H1 (cell line): ENCODE measurements at regions not wholly inside any gene's neighbourhood (a gene's known extent, or its start where the extent isn't known, plus 50 kb on each side); places are given as distances from the start of the nearest gene placed in this dataset.

Source experiments
- CTCF ChIA-PET: fragments of 300-600 bp; sonication (Branson Sonifier 250); formaldehyde crosslinking; loops from one replicate; lab custom pipeline; 2021; ENCODE audit not compliant: partially characterized antibody; lab: Charles Lee
- POLR2A ChIA-PET: fragments of 300-600 bp; sonication (Branson Sonifier 250); formaldehyde crosslinking; loops from one replicate; lab custom pipeline; 2021; ENCODE audit warnings: inconsistent platforms; ENCODE audit not compliant: partially characterized antibody; lab: Charles Lee
- DNase-seq, 2 experiments: peaks; one replicate each; pipeline versions ENCODE4 v3.0.0 to v3.0.0-alpha.2; 2010 to 2022; ENCODE audit warnings: low spot score in 2 of 2, low read depth in 1 of 2, mixed read lengths in 1 of 2
- FAIRE-seq: peaks from 2 replicates; lab custom pipeline; 2011; peaks lifted over from hg19 to GRCh38; lab: Jason Lieb, UNC
- H2AFZ ChIP-seq: 2 replicates; pipeline ENCODE4 v1.8.1; 2012; ENCODE audit warnings: low read length, inconsistent platforms
- H2AK5ac ChIP-seq: 2 replicates; pipeline ENCODE4 v1.6.1; 2013; ENCODE audit warnings: low read depth, low read length
- H2BK120ac ChIP-seq: replicated peaks from 2 replicates; pipeline ENCODE3; 2013; ENCODE audit warnings: low read depth, low read length, inconsistent platforms
- H2BK12ac ChIP-seq: 2 replicates; pipeline ENCODE4 v1.6.1; 2013; ENCODE audit warnings: low read depth, low read length
- H2BK15ac ChIP-seq: 2 replicates; pipeline ENCODE4 v1.6.1; 2013; ENCODE audit warnings: low read length
- H2BK20ac ChIP-seq: 2 replicates; pipeline ENCODE4 v1.6.1; 2013; ENCODE audit warnings: low read length
- H2BK5ac ChIP-seq: 2 replicates; pipeline ENCODE4 v1.6.1; 2013; ENCODE audit warnings: low read depth, low read length
- H3K14ac ChIP-seq: 2 replicates; pipeline ENCODE4 v1.6.1; 2013; ENCODE audit warnings: inconsistent platforms; ENCODE audit not compliant: insufficient read length
- H3K18ac ChIP-seq: 2 replicates; pipeline ENCODE4 v1.6.1; 2013; ENCODE audit warnings: low read length; ENCODE audit errors: extremely low read depth
- H3K23ac ChIP-seq: 2 replicates; pipeline ENCODE4 v1.6.1; 2013; ENCODE audit warnings: inconsistent platforms; ENCODE audit not compliant: insufficient read length
- H3K23me2 ChIP-seq: 2 replicates; pipeline ENCODE4 v1.6.1; 2013; ENCODE audit warnings: low read depth, low read length
- H3K27ac ChIP-seq: 2 replicates; pipeline ENCODE4 v1.6.1; 2011; ENCODE audit warnings: low read depth, low read length, inconsistent platforms
- H3K27me3 ChIP-seq, 4 experiments: replicated peaks in 1 of 4; 1 replicate in 1 of 4; 2 replicates in 3 of 4; pipeline versions ENCODE4 v1.6.1 to v1.8.1; 2011 to 2013; ENCODE audit warnings: low read length in 3 of 4, mild to moderate bottlenecking in 3 of 4, inconsistent platforms in 2 of 4, mixed read lengths in 2 of 4, moderate library complexity in 1 of 4; ENCODE audit not compliant: control insufficient read depth in 3 of 4, insufficient read depth in 3 of 4; ENCODE audit errors: extremely low read depth in 1 of 4
- H3K36me3 ChIP-seq, 4 experiments: 2 replicates each; pipeline versions ENCODE4 v1.6.1 to v1.8.1; 2011 to 2013; ENCODE audit warnings: mild to moderate bottlenecking in 4 of 4, low read length in 3 of 4, moderate library complexity in 2 of 4, control low read depth in 1 of 4, inconsistent platforms in 1 of 4; ENCODE audit not compliant: insufficient read depth in 4 of 4, control insufficient read depth in 2 of 4
- H3K4ac ChIP-seq: replicated peaks from 2 replicates; pipeline ENCODE3; 2013; ENCODE audit warnings: low read length, low read depth, mixed read lengths, inconsistent platforms; ENCODE audit not compliant: insufficient read length
- H3K4me1 ChIP-seq, 4 experiments: replicated peaks in 1 of 4; 1 replicate in 1 of 4; 2 replicates in 3 of 4; pipeline versions ENCODE4 v1.6.1 to v1.8.1; 2011 to 2013; ENCODE audit warnings: low read length in 3 of 4, inconsistent platforms in 2 of 4, mixed read lengths in 1 of 4; ENCODE audit not compliant: insufficient read depth in 4 of 4, control insufficient read depth in 3 of 4
- H3K4me2 ChIP-seq, 2 experiments: 2 replicates each; pipeline versions ENCODE4 v1.6.1 to v1.8.1; 2011 to 2013; ENCODE audit warnings: low read depth in 2 of 2, low read length in 2 of 2, control low read depth in 1 of 2, inconsistent platforms in 1 of 2, mild to moderate bottlenecking in 1 of 2; ENCODE audit not compliant: insufficient read depth in 1 of 2
- H3K4me3 ChIP-seq, 4 experiments: fragments of 200-600, 300-600 bp in 1 of 4; sonication (generic), shearing (Covaris generic), sonication (Bioruptor Twin) in 1 of 4; 2 replicates each; pipeline versions ENCODE4 v1.5.1 to v1.8.1; 2011 to 2016; ENCODE audit warnings: low read length in 4 of 4, low read depth in 3 of 4, control low read depth in 2 of 4, inconsistent platforms in 2 of 4, mild to moderate bottlenecking in 2 of 4, mixed read lengths in 1 of 4, moderate library complexity in 1 of 4; ENCODE audit not compliant: insufficient read depth in 2 of 4; ENCODE audit errors: extremely low read depth in 1 of 4
- H3K56ac ChIP-seq: replicated peaks from 2 replicates; pipeline ENCODE3; 2013; ENCODE audit warnings: low read depth, mild to moderate bottlenecking, mixed read lengths, low read length, inconsistent platforms; ENCODE audit not compliant: insufficient read length
- H3K79me1 ChIP-seq: 2 replicates; pipeline ENCODE4 v1.6.1; 2013; ENCODE audit warnings: low read depth, low read length, control low read depth
- H3K79me2 ChIP-seq, 2 experiments: 2 replicates each; pipeline versions ENCODE4 v1.6.1 to v1.8.1; 2012 to 2013; ENCODE audit warnings: low read length in 2 of 2, mild to moderate bottlenecking in 2 of 2, inconsistent platforms in 1 of 2; ENCODE audit not compliant: insufficient read depth in 2 of 2, control insufficient read depth in 1 of 2
- H3K9ac ChIP-seq, 4 experiments: replicated peaks in 1 of 4; 1 replicate in 1 of 4; 2 replicates in 3 of 4; pipeline versions ENCODE4 v1.6.1 to v1.8.1; 2011 to 2013; ENCODE audit warnings: low read depth in 3 of 4, low read length in 3 of 4, control low read depth in 2 of 4, mild to moderate bottlenecking in 2 of 4, moderate library complexity in 2 of 4, inconsistent platforms in 1 of 4; ENCODE audit errors: extremely low read depth in 1 of 4
- H3K9me3 ChIP-seq, 2 experiments: 2 replicates each; pipeline versions ENCODE4 v1.6.1 to v1.8.1; 2012 to 2013; ENCODE audit warnings: mild to moderate bottlenecking in 2 of 2, moderate library complexity in 2 of 2, control low read depth in 1 of 2, inconsistent platforms in 1 of 2, low read depth in 1 of 2, low read length in 1 of 2, mixed read lengths in 1 of 2; ENCODE audit not compliant: insufficient read depth in 2 of 2
- H4K20me1 ChIP-seq, 2 experiments: replicated peaks in 1 of 2; 2 replicates each; pipeline versions ENCODE3 to v1.8.1; 2011 to 2013; ENCODE audit warnings: inconsistent platforms in 2 of 2, low read length in 2 of 2, mild to moderate bottlenecking in 1 of 2; ENCODE audit not compliant: insufficient read depth in 2 of 2, control insufficient read depth in 1 of 2
- H4K5ac ChIP-seq: 2 replicates; pipeline ENCODE4 v1.6.1; 2013; ENCODE audit warnings: low read length, low read depth, mixed read lengths, inconsistent platforms; ENCODE audit not compliant: insufficient read length
- H4K8ac ChIP-seq: 2 replicates; pipeline ENCODE4 v1.8.0; 2013; ENCODE audit warnings: mild to moderate bottlenecking, moderate library complexity, low read length, inconsistent platforms; ENCODE audit not compliant: insufficient read depth; ENCODE audit errors: extremely low read depth
- H4K91ac ChIP-seq: replicated peaks from 2 replicates; pipeline ENCODE3; 2013; ENCODE audit warnings: low read length, mixed read lengths, inconsistent platforms; ENCODE audit not compliant: insufficient read length
- EGR1 ChIP-seq: IDR thresholded peaks from 2 replicates; pipeline ENCODE4 v1.6.1; 2011; ENCODE audit warnings: low read depth, low read length, borderline replicate concordance
- POLR2A ChIP-seq, 2 experiments: IDR thresholded peaks; 1 replicate in 1 of 2; 2 replicates in 1 of 2; pipeline ENCODE4 v1.6.1; 2011; ENCODE audit warnings: low read depth in 2 of 2, low read length in 2 of 2, mild to moderate bottlenecking in 2 of 2; ENCODE audit errors: control extremely low read depth in 1 of 2
- TAF1 ChIP-seq: IDR thresholded peaks from 2 replicates; pipeline ENCODE4 v1.6.1; 2011; ENCODE audit warnings: mild to moderate bottlenecking, low read depth, low read length
- WGBS, 2 experiments: shearing (Covaris generic) in 1 of 2; methylation state at CpG; one replicate each; pipeline versions ENCODE4 v1.1.6 to v1.1.7; 2013 to 2015; ENCODE audit warnings: low lambda C conversion rate in 2 of 2, mixed read lengths in 2 of 2, inconsistent platforms in 1 of 2, low coverage in 1 of 2, missing lambda C conversion rate in 1 of 2; ENCODE audit not compliant: insufficient replicate concordance in 2 of 2, insufficient coverage in 1 of 2, insufficient read length in 1 of 2; ENCODE audit errors: extremely low coverage in 1 of 2, missing lambda C conversion rate in 1 of 2; 5-methylcytosine and 5-hydroxymethylcytosine counted together

DNA sequence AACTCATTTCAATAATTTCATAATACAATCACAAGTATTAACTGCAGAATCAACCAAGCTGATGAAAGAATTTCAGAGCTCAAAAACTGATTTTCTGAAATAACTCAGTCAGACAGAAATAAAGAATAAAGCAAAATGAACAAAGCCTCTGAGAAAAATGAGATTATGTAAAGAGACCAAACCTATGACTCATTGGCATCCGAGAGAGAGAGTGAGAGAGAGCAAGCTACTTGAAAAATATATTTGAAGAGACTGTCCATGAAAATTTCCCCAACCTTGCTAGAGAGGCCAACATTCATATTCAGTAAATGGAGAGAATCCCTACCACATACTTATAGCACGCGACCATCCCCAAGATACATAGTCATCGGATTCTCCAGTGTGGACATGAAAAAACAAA, 1376.4 kb downstream of the CDH11 start:
- FAIRE-seq = no peak

More for the DNA sequence above, 1376.4 kb downstream of the CDH11 start:
- Histone ChIP-seq H2BK5ac (no peak overlapping the region), H3K14ac (no peak overlapping the region), H2BK120ac (no peak overlapping the region), H4K8ac (no peak overlapping the region), H4K91ac (no peak overlapping the region), H3K23me2 (no peaks in the 10 kb centered on the region), H3K9me3 (no peaks in the 10 kb centered on the region), H3K4me1 (no peaks in the 10 kb centered on the region), H3K9ac (no peak overlapping the region), H2BK20ac (no peak overlapping the region), H3K18ac (no peak overlapping the region), H3K4me3 (no peak overlapping the region), H2BK12ac (no peak overlapping the region), H3K4me2 (no peak overlapping the region), H3K27ac (no peak overlapping the region), H3K4ac (no peak overlapping the region), H4K5ac (no peak overlapping the region), H3K79me2 (no peaks in the 10 kb centered on the region), H2BK15ac (no peak overlapping the region), H3K36me3 (no peaks in the 10 kb centered on the region; a peak in 1 of 8 replicates), H3K56ac (no peak overlapping the region), H3K23ac (no peak overlapping the region), H3K27me3 (no peaks in the 10 kb centered on the region), H4K20me1 (no peaks in the 10 kb centered on the region), H2AFZ (no peak overlapping the region), H2AK5ac (no peak overlapping the region), H3K79me1 (no peaks in the 10 kb centered on the region)
- CTCF ChIA-PET = no interaction called here
- POLR2A ChIA-PET = no interaction called here
- no peak for TF ChIP-seq EGR1
- no peak for TF ChIP-seq TAF1
- TF ChIP-seq POLR2A (IDR thresholded peaks at IDR 0.05; ENCODE audit: control extremely low read depth in 1 of 2, low read depth in 2 of 2, low read length in 2 of 2) = no peak
- whole genome bisulfite sequencing, 2 experiments = 97% methylated on average over 4 of the region's 4 CpGs; no CpG with 5 or more reads in 1 of the 2 experiments
- no peak for DNase-seq
